DND-41 (cell line): ENCODE measurements at regions not wholly inside any gene's neighbourhood (a gene's known extent, or its start where the extent isn't known, plus 50 kb on each side); places are given as distances from the start of the nearest gene placed in this dataset.

ENCODE experiments used
- EZH2 ChIP-seq: IDR thresholded peaks from 3 replicates; pipeline ENCODE4 v1.6.1; 2012; ENCODE audit warnings: borderline replicate concordance, low read depth, mild to moderate bottlenecking, moderate library complexity, low read length, inconsistent platforms; ENCODE audit not compliant: severe bottlenecking
- TF ChIP-seq, protein P1 (sequence below): IDR thresholded peaks from 2 replicates; pipeline ENCODE4 v1.5.1; 2012; ENCODE audit warnings: borderline replicate concordance, low read length, moderate library complexity, mild to moderate bottlenecking; ENCODE audit not compliant: poor library complexity, severe bottlenecking; ENCODE audit errors: extremely low read depth

GRCh38 chr10:47150581-47150980, 149.4 kb upstream of the GDF10 start:
- TF ChIP-seq, protein P1, sequence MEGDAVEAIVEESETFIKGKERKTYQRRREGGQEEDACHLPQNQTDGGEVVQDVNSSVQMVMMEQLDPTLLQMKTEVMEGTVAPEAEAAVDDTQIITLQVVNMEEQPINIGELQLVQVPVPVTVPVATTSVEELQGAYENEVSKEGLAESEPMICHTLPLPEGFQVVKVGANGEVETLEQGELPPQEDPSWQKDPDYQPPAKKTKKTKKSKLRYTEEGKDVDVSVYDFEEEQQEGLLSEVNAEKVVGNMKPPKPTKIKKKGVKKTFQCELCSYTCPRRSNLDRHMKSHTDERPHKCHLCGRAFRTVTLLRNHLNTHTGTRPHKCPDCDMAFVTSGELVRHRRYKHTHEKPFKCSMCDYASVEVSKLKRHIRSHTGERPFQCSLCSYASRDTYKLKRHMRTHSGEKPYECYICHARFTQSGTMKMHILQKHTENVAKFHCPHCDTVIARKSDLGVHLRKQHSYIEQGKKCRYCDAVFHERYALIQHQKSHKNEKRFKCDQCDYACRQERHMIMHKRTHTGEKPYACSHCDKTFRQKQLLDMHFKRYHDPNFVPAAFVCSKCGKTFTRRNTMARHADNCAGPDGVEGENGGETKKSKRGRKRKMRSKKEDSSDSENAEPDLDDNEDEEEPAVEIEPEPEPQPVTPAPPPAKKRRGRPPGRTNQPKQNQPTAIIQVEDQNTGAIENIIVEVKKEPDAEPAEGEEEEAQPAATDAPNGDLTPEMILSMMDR, result no peak
- no peak for TF ChIP-seq EZH2
